A172 (cell line): ENCODE measurements at regions not wholly inside any gene's neighbourhood (a gene's known extent, or its start where the extent isn't known, plus 50 kb on each side); places are given as distances from the start of the nearest gene placed in this dataset.

Experiments used
- DNase-seq: peaks from one replicate; pipeline ENCODE4 v3.0.0-alpha.2; 2015; ENCODE audit warnings: low spot score

GRCh38 chr9:97747201-97747965, 50.2 kb upstream of the XPA start:
- peak; percentile 25 for DNase-seq

GRCh38 chr9:97748525-97748924, 51.4 kb upstream of the XPA start:
- no peak for DNase-seq

GRCh38 chr9:97749928-97750327, 52.8 kb upstream of the XPA start:
- no peak for DNase-seq

- DNase-seq, result no peak
Observed at GRCh38 chr9:97751531-97751930, 54.4 kb upstream of the XPA start.

GRCh38 chr9:97752274-97752673, 55.1 kb upstream of the XPA start:
- no peak for DNase-seq

- DNase-seq, result no peak
Observed at GRCh38 chr9:97753364-97753763, 56.2 kb upstream of the XPA start.

- DNase-seq, result no peak
Observed at GRCh38 chr9:97753975-97754374, 56.8 kb upstream of the XPA start.

- DNase-seq, result no peak
Observed at GRCh38 chr9:97755618-97756267, 58.6 kb upstream of the XPA start.

GRCh38 chr9:97756991-97757390, 59.9 kb upstream of the XPA start:
- no peak for DNase-seq

GRCh38 chr9:97758334-97758916, 61.3 kb upstream of the XPA start:
- DNase-seq, result peak; percentile 23

GRCh38 chr9:97759581-97760288, 62.6 kb upstream of the XPA start:
- no peak for DNase-seq

- no peak for DNase-seq
Observed at GRCh38 chr9:97761056-97761598, 64.0 kb upstream of the XPA start.

- DNase-seq, result no peak
Observed at GRCh38 chr9:97761879-97762278, 64.7 kb upstream of the XPA start.

- no peak for DNase-seq
Observed at GRCh38 chr9:97763874-97764273, 66.7 kb upstream of the XPA start.

GRCh38 chr9:97766092-97766491, 69.0 kb upstream of the XPA start:
- peak; percentile 79 for DNase-seq

- no peak for DNase-seq
Observed at GRCh38 chr9:97766610-97767009, 69.5 kb upstream of the XPA start.

- no peak for DNase-seq
Observed at GRCh38 chr9:97767891-97768290, 70.8 kb upstream of the XPA start.

- peak; percentile 50 for DNase-seq
Observed at GRCh38 chr9:97768746-97769145, 71.6 kb upstream of the XPA start.

- DNase-seq, result no peak
Observed at GRCh38 chr9:97769208-97769607, 72.1 kb upstream of the XPA start.

- no peak for DNase-seq
Observed at GRCh38 chr9:97770808-97771372, 73.8 kb upstream of the XPA start.

GRCh38 chr9:97771641-97772040, 74.5 kb upstream of the XPA start:
- DNase-seq, result no peak

- DNase-seq, result no peak
Observed at GRCh38 chr9:97772145-97772544, 75.0 kb upstream of the XPA start.
